WTC11 (cell line): ENCODE measurements at regions not wholly inside any gene's neighbourhood (a gene's known extent, or its start where the extent isn't known, plus 50 kb on each side); places are given as distances from the start of the nearest gene placed in this dataset.

Experiments used
- ATAC-seq: fragments of 200-7000 bp; cut with Tn5 transposase; 2 replicates; pipeline ENCODE4 v1.10.0; 2021; ENCODE audit warnings: mild to moderate bottlenecking, moderate library complexity
- CTCF ChIA-PET: fragments of 300-600 bp; sonication (Branson Sonifier 250); formaldehyde crosslinking; loops from one replicate; lab custom pipeline; 2021; ENCODE audit warnings: antibody characterized with exemption; lab: Charles Lee
- POLR2A ChIA-PET: fragments of 350-600 bp; sonication (Branson Sonifier 250); formaldehyde crosslinking; loops from one replicate; lab custom pipeline; 2021; ENCODE audit warnings: antibody characterized with exemption; lab: Charles Lee
- DNase-seq: peaks from one replicate; pipeline ENCODE4 v3.0.0; 2021; ENCODE audit warnings: low spot score
- H3K27ac Mint-ChIP-seq: 2 replicates; pipeline ENCODE4 v1.8.0; 2021; ENCODE audit warnings: mixed read lengths
- H3K27me3 Mint-ChIP-seq: 2 replicates; pipeline ENCODE4 v1.8.0; 2021; ENCODE audit warnings: low read depth, mild to moderate bottlenecking, moderate library complexity, mixed read lengths
- H3K36me3 Mint-ChIP-seq: 2 replicates; pipeline ENCODE4 v1.8.0; 2021; ENCODE audit warnings: mixed read lengths
- H3K4me1 Mint-ChIP-seq: 2 replicates; pipeline ENCODE4 v1.8.0; 2022; ENCODE audit warnings: mixed read lengths
- H3K4me3 Mint-ChIP-seq: 2 replicates; pipeline ENCODE4 v1.8.0; 2021; ENCODE audit warnings: mild to moderate bottlenecking, moderate library complexity, mixed read lengths
- H3K9me3 Mint-ChIP-seq: 2 replicates; pipeline ENCODE4 v1.8.0; 2021; ENCODE audit warnings: mixed read lengths
- ZMAT4 ChIP-seq: fragments of 250-450 bp; sonication (Bioruptor Pico); IDR thresholded peaks from 2 replicates; pipeline ENCODE4 v1.9.0; 2021; ENCODE audit warnings: mild to moderate bottlenecking
- ZNF512 ChIP-seq: sonication (generic); formaldehyde crosslinking; IDR thresholded peaks from 2 replicates; pipeline ENCODE4 v1.8.1; 2022; ENCODE audit warnings: missing genetic modification reagents, borderline replicate concordance
- TF ChIP-seq, protein P1 (sequence below): fragments of 250-450 bp; sonication (Bioruptor Pico); conservative IDR thresholded peaks from 2 replicates; pipeline ENCODE4 v1.9.0; 2021; ENCODE audit warnings: mild to moderate bottlenecking

DNA sequence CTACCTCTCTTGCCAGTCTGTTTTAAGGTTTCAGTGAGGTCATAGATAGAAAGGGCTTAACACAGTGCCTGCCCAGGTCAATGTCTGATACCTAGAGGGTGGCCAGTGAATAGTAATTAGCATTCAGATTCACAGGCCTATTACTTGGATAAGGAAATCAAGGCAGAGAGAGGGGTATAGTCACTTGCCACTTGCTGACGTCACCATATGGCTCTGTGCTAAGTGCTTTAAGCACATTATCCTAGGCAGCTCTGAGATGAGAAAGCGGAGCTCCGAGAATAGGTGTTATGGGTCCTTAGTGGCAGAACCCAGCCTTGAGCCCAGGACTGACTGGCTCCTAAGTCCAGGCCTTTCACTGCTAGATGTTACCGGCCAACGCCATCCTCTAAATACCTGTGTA lies 51.5 kb upstream of the DAB1 start:
- Mint-ChIP-seq H3K4me3 (no peak overlapping the region), H3K36me3 (peaks cover 10% of the 10 kb centered on the region)
- ATAC-seq = no peak

GRCh38 chr1:57474137-57474750 lies 50.4 kb upstream of the DAB1 start:
- no peak for TF ChIP-seq ZMAT4 (CRISPR knock-in tag)
- TF ChIP-seq, protein P1, sequence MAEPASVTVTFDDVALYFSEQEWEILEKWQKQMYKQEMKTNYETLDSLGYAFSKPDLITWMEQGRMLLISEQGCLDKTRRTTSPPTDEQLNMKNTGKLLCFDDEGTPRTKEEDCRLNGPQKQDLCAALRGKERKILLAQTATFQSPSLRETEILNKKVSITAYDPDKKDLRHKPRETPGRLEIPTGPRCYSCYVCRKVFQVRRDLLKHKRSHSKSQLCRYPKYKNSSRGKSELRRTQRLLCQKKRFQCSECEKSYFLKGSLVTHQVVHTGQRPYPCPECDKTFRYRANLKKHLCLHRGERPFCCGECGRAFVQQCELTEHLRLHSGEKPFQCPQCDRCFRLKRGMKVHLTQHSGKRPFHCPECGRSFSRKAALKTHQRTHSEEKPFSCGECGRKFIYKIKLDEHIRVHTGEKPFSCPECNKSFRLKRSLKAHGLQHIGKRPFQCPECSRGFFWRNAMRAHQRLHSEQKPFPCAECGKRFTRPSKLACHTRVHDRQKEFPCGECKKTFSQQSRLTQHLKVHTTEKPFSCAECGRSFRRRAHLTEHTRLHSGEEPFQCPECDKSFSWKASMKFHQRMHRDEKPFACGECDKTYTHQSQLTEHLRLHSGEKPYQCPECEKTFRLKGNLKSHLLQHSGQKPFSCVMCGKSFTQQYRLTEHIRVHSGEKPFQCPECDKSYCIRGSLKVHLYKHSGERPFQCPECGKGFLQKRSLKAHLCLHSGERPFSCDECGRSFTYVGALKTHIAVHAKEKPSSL (CRISPR knock-in tag) = no peak
- Mint-ChIP-seq H3K36me3 (peaks cover 10% of the 10 kb centered on the region), H3K9me3 (peaks cover 19% of the 10 kb centered on the region), H3K4me3 (no peak overlapping the region), H3K27me3 (no peaks in the 10 kb centered on the region), H3K4me1 (peaks cover 21% of the 10 kb centered on the region), H3K27ac (no peak overlapping the region)
- ChIA-PET POLR2A (no interaction called here), CTCF (interaction anchor here (0.6 kb wide), 1 partner anchor 931 kb away, joined by 3 read pairs; no protein-coding TSS in a partner anchor)
- DNase-seq (no peak), ATAC-seq (no peak)

More for the DNA sequence above, 51.5 kb upstream of the DAB1 start:
- no peak for TF ChIP-seq ZNF512
- Mint-ChIP-seq H3K27ac (no peak overlapping the region), H3K9me3 (peaks cover 15% of the 10 kb centered on the region), H3K27me3 (no peaks in the 10 kb centered on the region), H3K4me1 (peaks cover 13% of the 10 kb centered on the region)
- DNase-seq = no peak
- ChIA-PET CTCF (no interaction called here), POLR2A (no interaction called here)
